ENCODE measurements at regions not wholly inside any gene's neighbourhood (a gene's known extent, or its start where the extent isn't known, plus 50 kb on each side); places are given as distances from the start of the nearest gene placed in this dataset.

GRCh38 chr3:13207975-13208705 lies 134.9 kb upstream of the IQSEC1 start:
- no peaks in the 10 kb centered on the region for H3K9me3 ChIP-seq (replicated peaks; ENCODE audit: control insufficient read depth, insufficient read depth, low read length)
- FAIRE-seq = no peak
- ATAC-seq = no peak
- no peak for TF ChIP-seq HDAC6 (IDR thresholded peaks at IDR 0.05; ENCODE audit: unreplicated experiment)
- no peak for TF ChIP-seq KDM1A (IDR thresholded peaks at IDR 0.05; ENCODE audit: borderline replicate concordance)
- no peak for TF ChIP-seq SMAD5 (IDR thresholded peaks at IDR 0.05; ENCODE audit: low read depth)
- TF ChIP-seq ESRRA (IDR thresholded peaks at IDR 0.05; ENCODE audit: low read length) = no peak
- no peak for TF ChIP-seq TBL1XR1 (IDR thresholded peaks at IDR 0.05; ENCODE audit: low read depth, low read length)
- TF ChIP-seq NRF1 (conservative IDR thresholded peaks at IDR 0.05; ENCODE audit: low read depth, low read length) = no peak
- no peak for TF ChIP-seq STAT3 (IDR thresholded peaks at IDR 0.05; ENCODE audit: low read depth, low read length)
- TF ChIP-seq CBX3 (IDR thresholded peaks at IDR 0.05; ENCODE audit: borderline replicate concordance, low read depth) = no peak
- TF ChIP-seq IRF3 (IDR thresholded peaks at IDR 0.05) = no peak
- no peak for TF ChIP-seq BHLHE40 (IDR thresholded peaks at IDR 0.05; ENCODE audit: borderline replicate concordance in 1 of 2, low read depth in 2 of 2, low read length in 1 of 2)
- no peak for TF ChIP-seq LARP7 (IDR thresholded peaks at IDR 0.05)
- no peak for TF ChIP-seq SREBF2 (IDR thresholded peaks at IDR 0.05; ENCODE audit: low read length)
- TF ChIP-seq RFX5 (IDR thresholded peaks at IDR 0.05; ENCODE audit: low read depth, low read length) = no peak
- in situ Hi-C loops (cut with MboI) = no loop called here
- no peak overlapping the region for H3K4me3 ChIP-seq
- BruUV-seq (replicated peaks) = no TSS peak
- no peaks in the 10 kb centered on the region for H3K79me2 ChIP-seq (ENCODE audit: control insufficient read depth, insufficient read depth, low read length)
- 24% methylated on average over 11 of the region's 11 CpGs for WGBS (ENCODE audit: insufficient coverage, insufficient replicate concordance, low lambda C conversion rate, missing lambda C conversion rate)
- SMC1A ChIA-PET (ENCODE audit: uncharacterized antibody, unreplicated experiment) = no interaction called here
- no peak overlapping the region for H3K4me2 ChIP-seq (ENCODE audit: control insufficient read depth, insufficient read depth)
- no peak for DNase-seq (ENCODE audit: low read depth, low spot score)
- H3K4me1 ChIP-seq (ENCODE audit: control insufficient read depth, insufficient read depth, low read length) = no peaks in the 10 kb centered on the region
- H3K36me3 ChIP-seq (ENCODE audit: control insufficient read depth in 2 of 2, insufficient read depth in 2 of 2, low read length in 1 of 2) = no peaks in the 10 kb centered on the region
- POLR2A ChIA-PET = no interaction called here
- no peak overlapping the region for H3K27ac ChIP-seq (ENCODE audit: control insufficient read depth, insufficient read depth)
- CTCF ChIA-PET = interaction anchor here (1.2 to 1.4 kb wide), 2 partner anchors 21 to 245 kb away, joined by 3 to 5 read pairs; no protein-coding TSS in a partner anchor
- RAD21 ChIA-PET (ENCODE audit: unreplicated experiment) = no interaction called here
- no peaks in the 10 kb centered on the region for H4K20me1 ChIP-seq (ENCODE audit: control insufficient read depth, insufficient read depth)
- H3K9ac ChIP-seq (ENCODE audit: control insufficient read depth, insufficient read depth, low read length) = no peak overlapping the region
- H3K27me3 ChIP-seq (replicated peaks in 1 of 2; ENCODE audit: control insufficient read depth in 2 of 2, insufficient read depth in 2 of 2, low read length in 1 of 2) = peaks cover 2 to 6% of the 10 kb centered on the region in 2 experiments; a peak in 3 of 4 replicates
- no peak overlapping the region for H2AFZ ChIP-seq (ENCODE audit: control insufficient read depth, low read depth, low read length)
- intact Hi-C loops (cut with micrococcal nuclease; ENCODE audit: unreplicated experiment) = no loop called here
